Chondrocyte (in vitro differentiated cells): ENCODE measurements at regions not wholly inside any gene's neighbourhood (a gene's known extent, or its start where the extent isn't known, plus 50 kb on each side); places are given as distances from the start of the nearest gene placed in this dataset.

Experiments used
- DNase-seq: peaks from one replicate; pipeline ENCODE4 v3.0.0; 2021; ENCODE audit warnings: mixed read lengths, low spot score
- H3K27ac Mint-ChIP-seq: one replicate; pipeline ENCODE4 v1.8.0; 2021; ENCODE audit warnings: mild to moderate bottlenecking, moderate library complexity, mixed read lengths; ENCODE audit not compliant: unreplicated experiment
- H3K27me3 Mint-ChIP-seq: 2 replicates; pipeline ENCODE4 v1.8.0; 2021; ENCODE audit warnings: low read depth, mixed read lengths
- H3K36me3 Mint-ChIP-seq: 2 replicates; pipeline ENCODE4 v1.8.0; 2021; ENCODE audit warnings: low read depth, mixed read lengths
- H3K4me1 Mint-ChIP-seq: 2 replicates; pipeline ENCODE4 v1.8.0; 2021; ENCODE audit warnings: low read depth, mild to moderate bottlenecking, mixed read lengths
- H3K4me3 Mint-ChIP-seq: one replicate; pipeline ENCODE4 v1.8.0; 2021; ENCODE audit warnings: mild to moderate bottlenecking, moderate library complexity, mixed read lengths; ENCODE audit not compliant: unreplicated experiment
- H3K9me3 Mint-ChIP-seq: 2 replicates; pipeline ENCODE4 v1.8.0; 2021; ENCODE audit warnings: low read depth, mixed read lengths
- TF ChIP-seq, protein P1 (sequence below): fragments of 200-600 bp; sonication (generic); IDR thresholded peaks from 2 replicates; pipeline ENCODE4 v1.5.0; 2021; ENCODE audit warnings: antibody characterized with exemption, mild to moderate bottlenecking, moderate library complexity

DNA sequence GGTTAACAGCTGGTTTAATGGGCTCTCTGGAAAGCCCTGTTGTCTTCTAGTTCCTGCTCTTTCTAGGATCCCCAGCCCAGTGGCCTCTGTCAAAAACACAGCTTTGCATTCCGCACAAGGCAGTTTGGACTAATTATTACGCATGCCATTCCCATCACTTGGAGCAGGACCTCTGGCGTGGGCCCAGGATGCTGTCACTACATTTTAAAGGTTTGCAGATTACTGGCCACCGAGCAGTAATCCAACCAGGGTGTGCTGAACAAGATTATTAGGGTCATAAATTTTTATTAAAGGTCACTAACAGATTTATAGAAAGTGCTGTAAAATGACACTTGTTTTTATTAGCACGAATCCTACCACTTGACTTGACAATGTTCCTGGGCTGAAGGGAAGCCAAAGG is 143.6 kb upstream of the SLC6A11 start:
- Mint-ChIP-seq H3K9me3 (no peaks in the 10 kb centered on the region), H3K36me3 (no peaks in the 10 kb centered on the region), H3K27ac (no peak overlapping the region), H3K4me1 (no peaks in the 10 kb centered on the region), H3K4me3 (no peak overlapping the region), H3K27me3 (peaks cover 38% of the 10 kb centered on the region)
- TF ChIP-seq, protein P1, sequence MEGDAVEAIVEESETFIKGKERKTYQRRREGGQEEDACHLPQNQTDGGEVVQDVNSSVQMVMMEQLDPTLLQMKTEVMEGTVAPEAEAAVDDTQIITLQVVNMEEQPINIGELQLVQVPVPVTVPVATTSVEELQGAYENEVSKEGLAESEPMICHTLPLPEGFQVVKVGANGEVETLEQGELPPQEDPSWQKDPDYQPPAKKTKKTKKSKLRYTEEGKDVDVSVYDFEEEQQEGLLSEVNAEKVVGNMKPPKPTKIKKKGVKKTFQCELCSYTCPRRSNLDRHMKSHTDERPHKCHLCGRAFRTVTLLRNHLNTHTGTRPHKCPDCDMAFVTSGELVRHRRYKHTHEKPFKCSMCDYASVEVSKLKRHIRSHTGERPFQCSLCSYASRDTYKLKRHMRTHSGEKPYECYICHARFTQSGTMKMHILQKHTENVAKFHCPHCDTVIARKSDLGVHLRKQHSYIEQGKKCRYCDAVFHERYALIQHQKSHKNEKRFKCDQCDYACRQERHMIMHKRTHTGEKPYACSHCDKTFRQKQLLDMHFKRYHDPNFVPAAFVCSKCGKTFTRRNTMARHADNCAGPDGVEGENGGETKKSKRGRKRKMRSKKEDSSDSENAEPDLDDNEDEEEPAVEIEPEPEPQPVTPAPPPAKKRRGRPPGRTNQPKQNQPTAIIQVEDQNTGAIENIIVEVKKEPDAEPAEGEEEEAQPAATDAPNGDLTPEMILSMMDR: no peak
- DNase-seq: no peak

DNA sequence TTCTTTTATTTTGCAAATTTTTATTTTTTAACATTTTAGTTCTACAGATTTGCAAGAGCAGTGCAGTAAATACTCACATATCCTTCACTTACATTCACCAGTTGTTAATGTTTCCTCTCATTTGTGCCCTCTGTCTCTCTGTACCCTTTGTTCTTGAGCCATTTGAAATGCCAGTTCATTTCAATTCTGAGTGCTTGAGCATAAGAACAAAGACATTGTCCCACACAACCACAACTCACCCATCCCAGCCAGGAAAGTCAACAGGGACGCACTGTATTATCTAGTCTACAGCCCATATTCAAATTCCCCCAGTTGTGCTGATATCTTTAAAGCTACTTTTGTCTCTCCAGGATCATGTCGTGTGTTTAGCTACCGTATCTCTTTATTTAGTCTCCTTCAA is 141.4 kb upstream of the SLC6A11 start:
- H3K9me3 Mint-ChIP-seq: no peaks in the 10 kb centered on the region
- TF ChIP-seq, protein P1: no peak
- H3K4me3 Mint-ChIP-seq: no peak overlapping the region
- no peak for DNase-seq
- H3K4me1 Mint-ChIP-seq: no peaks in the 10 kb centered on the region
- H3K27me3 Mint-ChIP-seq: peaks cover 30% of the 10 kb centered on the region
- no peaks in the 10 kb centered on the region for H3K36me3 Mint-ChIP-seq
- H3K27ac Mint-ChIP-seq: no peak overlapping the region

DNA sequence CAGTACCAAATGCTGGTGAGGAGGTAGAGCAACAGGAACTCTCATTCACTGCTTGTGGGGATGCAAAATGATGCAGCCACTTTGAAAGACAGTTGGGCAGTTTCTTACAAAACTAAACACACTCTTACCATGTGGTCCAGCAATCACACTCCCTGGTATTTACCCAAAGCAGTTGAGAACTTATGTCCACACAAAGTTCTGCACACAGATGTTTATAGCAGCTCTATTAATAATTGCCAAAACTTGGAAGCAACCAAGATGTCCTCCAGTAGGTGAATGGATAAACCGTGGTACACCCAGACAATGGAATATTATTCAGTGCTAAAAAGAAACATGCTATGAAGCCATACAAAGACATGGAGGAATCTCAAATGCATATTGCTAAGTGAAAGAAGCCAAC is 139.1 kb upstream of the SLC6A11 start:
- H3K27me3 Mint-ChIP-seq: peaks cover 23% of the 10 kb centered on the region

DNA sequence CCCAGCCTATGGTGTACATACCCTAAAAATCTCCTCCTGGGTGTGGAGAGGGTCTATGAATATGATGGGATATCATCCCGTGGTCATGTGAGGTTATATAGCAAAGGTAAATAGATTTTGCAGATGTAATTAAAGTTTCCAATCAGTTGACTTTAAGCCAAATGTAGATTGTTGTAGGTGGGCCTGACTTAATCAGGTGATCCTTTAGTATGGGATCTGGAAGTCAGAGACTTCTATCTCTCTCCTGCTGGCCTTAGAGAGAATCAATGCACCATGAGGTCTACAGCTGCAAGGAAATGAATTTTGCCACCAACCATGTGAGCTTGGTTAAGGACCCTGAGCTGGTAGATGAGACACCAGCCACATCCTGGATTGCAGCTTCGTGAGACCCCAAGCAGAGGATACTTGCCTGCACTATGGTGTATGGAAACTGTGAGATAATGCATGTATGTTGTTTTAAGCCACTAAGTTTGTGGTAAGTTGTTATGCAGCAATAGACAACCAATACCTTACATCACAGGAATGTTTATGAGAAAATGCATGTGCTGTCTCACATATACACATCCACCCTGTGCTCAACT is 137.1 kb upstream of the SLC6A11 start:
- Mint-ChIP-seq H3K27ac (no peak overlapping the region), H3K4me3 (no peak overlapping the region), H3K36me3 (no peaks in the 10 kb centered on the region), H3K4me1 (no peaks in the 10 kb centered on the region), H3K27me3 (peaks cover 22% of the 10 kb centered on the region), H3K9me3 (no peaks in the 10 kb centered on the region)
- TF ChIP-seq, protein P1: no peak
- DNase-seq: no peak

More for the DNA sequence above, 139.1 kb upstream of the SLC6A11 start:
- Mint-ChIP-seq H3K4me3 (no peak overlapping the region), H3K27ac (no peak overlapping the region), H3K9me3 (no peaks in the 10 kb centered on the region), H3K4me1 (no peaks in the 10 kb centered on the region), H3K36me3 (no peaks in the 10 kb centered on the region)
- DNase-seq: no peak
- TF ChIP-seq, protein P1: no peak

DNA sequence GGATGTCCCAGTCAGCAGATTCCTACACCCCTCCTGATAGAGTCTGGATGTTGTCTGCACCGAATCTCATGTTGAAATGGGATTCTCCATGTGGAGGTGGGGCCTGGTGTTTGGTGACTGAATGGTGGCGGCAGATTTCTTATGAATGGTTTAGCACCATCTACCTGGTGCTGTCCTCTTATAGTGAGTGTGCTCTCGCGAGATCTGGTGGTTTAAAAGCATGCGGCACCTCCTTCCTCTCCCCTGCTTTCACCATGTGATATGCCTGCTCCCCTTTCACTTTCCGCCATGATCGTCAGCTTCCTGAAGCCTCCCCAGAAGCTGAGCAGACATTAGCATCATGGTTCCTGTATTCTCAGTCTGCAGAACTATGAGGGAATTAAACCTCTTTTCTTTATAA is 135.2 kb upstream of the SLC6A11 start:
- no peak for DNase-seq
- Mint-ChIP-seq H3K36me3 (no peaks in the 10 kb centered on the region), H3K9me3 (no peaks in the 10 kb centered on the region), H3K4me1 (no peaks in the 10 kb centered on the region), H3K4me3 (no peak overlapping the region), H3K27me3 (peaks cover 25% of the 10 kb centered on the region), H3K27ac (no peak overlapping the region)
- TF ChIP-seq, protein P1: no peak
